K562 (cell line): ENCODE measurements at regions not wholly inside any gene's neighbourhood (a gene's known extent, or its start where the extent isn't known, plus 50 kb on each side); places are given as distances from the start of the nearest gene placed in this dataset.

Source experiments
- ATAC-seq: fragments of 200-7000 bp; cut with Tn5 transposase; 3 replicates; pipeline ENCODE4 v1.9.1; 2020; ENCODE audit warnings: moderate library complexity
- BruUV-seq: library from RNA; stranded (reverse); fragments of 400-500 nt; replicated peaks from 2 replicates; lab custom pipeline; 2021; lab: Mats Ljungman, UMichigan
- CTCF ChIA-PET: fragments of 300-600 bp; formaldehyde crosslinking; extraction: SDS; loops from one replicate; lab custom pipeline; 2021; ENCODE audit warnings: low intra/inter-chr PET ratio; lab: Yijun Ruan, JAX
- POLR2A ChIA-PET: fragments of 300-600, 350-650 bp; sonication (Branson Sonifier 250); formaldehyde crosslinking; extraction: SDS; loops from one replicate; lab custom pipeline; 2021; ENCODE audit warnings: antibody characterized with exemption, inconsistent platforms; lab: Yijun Ruan, JAX
- DNase-seq, 4 experiments: peaks; one replicate each; pipeline versions ENCODE4 v3.0.0 to v3.0.0-alpha.2; 2011 to 2018; ENCODE audit warnings: low spot score in 3 of 4, mixed read lengths in 3 of 4; ENCODE audit errors: extremely low read depth in 1 of 4
- FAIRE-seq: peaks from 2 replicates; lab custom pipeline; 2011; peaks lifted over from hg19 to GRCh38; lab: Jason Lieb, UNC
- H2AFZ ChIP-seq: 2 replicates; pipeline ENCODE4 v1.6.0; 2011; ENCODE audit warnings: low read depth, low read length, control low read depth, inconsistent platforms
- H3K27ac ChIP-seq: fragments of 200-600 bp; 3 replicates; pipeline ENCODE4 v1.8.0; 2011; ENCODE audit warnings: low read depth, mild to moderate bottlenecking, control low read depth, inconsistent platforms, low read length, moderate library complexity, mixed read lengths; ENCODE audit errors: extremely low read depth
- H3K27me3 ChIP-seq, 2 experiments: fragments of 300-600 bp in 1 of 2; 2 replicates in 1 of 2; 3 replicates in 1 of 2; pipeline versions ENCODE4 v1.6.0 to v1.8.0; 2011; ENCODE audit warnings: inconsistent platforms in 2 of 2, low read length in 2 of 2, mild to moderate bottlenecking in 1 of 2, mixed read lengths in 1 of 2, moderate library complexity in 1 of 2; ENCODE audit not compliant: control insufficient read depth in 2 of 2, insufficient read depth in 2 of 2
- H3K36me3 ChIP-seq: fragments of 300-600 bp; 3 replicates; pipeline ENCODE4 v1.8.0; 2011; ENCODE audit warnings: mild to moderate bottlenecking, low read length, inconsistent platforms; ENCODE audit not compliant: control insufficient read depth, insufficient read depth
- H3K4me1 ChIP-seq, 2 experiments: fragments of 200-600 bp in 1 of 2; replicated peaks in 1 of 2; 2 replicates in 1 of 2; 3 replicates in 1 of 2; pipeline versions ENCODE4 v1.5.1 to v1.8.0; 2011; ENCODE audit warnings: inconsistent platforms in 2 of 2, low read length in 2 of 2, mild to moderate bottlenecking in 1 of 2, mixed read lengths in 1 of 2, moderate library complexity in 1 of 2; ENCODE audit not compliant: control insufficient read depth in 2 of 2, insufficient read depth in 2 of 2
- H3K4me2 ChIP-seq: 2 replicates; pipeline ENCODE4 v1.6.1; 2011; ENCODE audit warnings: low read length, control low read depth, inconsistent platforms, mixed read lengths; ENCODE audit not compliant: insufficient read depth
- H3K4me3 ChIP-seq: fragments of 200-600 bp; sonication (generic), shearing (Covaris generic); 2 replicates; pipeline ENCODE4 v1.5.1; 2016; ENCODE audit warnings: control low read depth, inconsistent platforms
- H3K79me2 ChIP-seq: fragments of 200-600 bp; 3 replicates; pipeline ENCODE4 v1.8.0; 2011; ENCODE audit warnings: low read length, inconsistent platforms; ENCODE audit not compliant: control insufficient read depth, insufficient read depth
- H3K9ac ChIP-seq, 2 experiments: 2 replicates each; pipeline versions ENCODE4 v1.6.0 to v1.6.1; 2011; ENCODE audit warnings: low read depth in 2 of 2, low read length in 2 of 2, control low read depth in 1 of 2, inconsistent platforms in 1 of 2, mild to moderate bottlenecking in 1 of 2, mixed read lengths in 1 of 2; ENCODE audit not compliant: insufficient read depth in 1 of 2
- H3K9me1 ChIP-seq: one replicate; pipeline ENCODE4 v1.6.0; 2011; ENCODE audit warnings: inconsistent platforms, mild to moderate bottlenecking, low read length, moderate library complexity; ENCODE audit not compliant: control insufficient read depth, insufficient read depth
- H3K9me3 ChIP-seq: replicated peaks from 2 replicates; pipeline ENCODE4 v1.5.1; 2011; ENCODE audit warnings: low read depth, low read length, inconsistent platforms; ENCODE audit not compliant: control insufficient read depth, insufficient read depth
- H4K20me1 ChIP-seq: replicated peaks from 2 replicates; pipeline ENCODE4 v1.6.1; 2011; ENCODE audit warnings: low read length, inconsistent platforms, mixed read lengths; ENCODE audit not compliant: control insufficient read depth, insufficient read depth
- CBX1 ChIP-seq: sonication (generic); IDR thresholded peaks from 2 replicates; pipeline ENCODE4 v1.6.1; 2016; ENCODE audit warnings: antibody characterized with exemption, low read depth, mild to moderate bottlenecking
- EP400 ChIP-seq: fragments of 450-650 bp; IDR thresholded peaks from 2 replicates; pipeline ENCODE4 v1.6.1; 2017; ENCODE audit warnings: antibody characterized with exemption, mild to moderate bottlenecking, moderate library complexity
- FOSL1 ChIP-seq: fragments of 200-800 bp; sonication (Bioruptor generic); conservative IDR thresholded peaks from 2 replicates; pipeline ENCODE4 v1.6.1; 2016; ENCODE audit warnings: missing genetic modification characterization, missing compliant biosample characterization
- GTF2E2 ChIP-seq: fragments of 200-800 bp; sonication (Bioruptor generic); IDR thresholded peaks from 2 replicates; pipeline ENCODE4 v1.6.1; 2016; ENCODE audit warnings: missing genetic modification characterization, missing compliant biosample characterization
- HLTF ChIP-seq: fragments of 450-650 bp; IDR thresholded peaks from 2 replicates; pipeline ENCODE4 v1.6.1; 2016
- MED1 ChIP-seq: sonication (generic); formaldehyde crosslinking; IDR thresholded peaks from 2 replicates; pipeline ENCODE4 v1.8.1; 2023; ENCODE audit warnings: missing genetic modification reagents, borderline replicate concordance
- MTF1 ChIP-seq: fragments of 250-450 bp; sonication (Bioruptor Pico); IDR thresholded peaks from 2 replicates; pipeline ENCODE4 v1.9.0; 2021; ENCODE audit warnings: moderate library complexity, mild to moderate bottlenecking, inconsistent platforms, borderline replicate concordance
- NR2F6 ChIP-seq: fragments of 450-650 bp; formaldehyde crosslinking; IDR thresholded peaks from 2 replicates; pipeline ENCODE4 v1.4.0; 2020; ENCODE audit warnings: mild to moderate bottlenecking
- PPARD ChIP-seq: fragments of 250-450 bp; sonication (Bioruptor Pico); IDR thresholded peaks from 2 replicates; pipeline ENCODE4 v1.8.0; 2022; ENCODE audit warnings: inconsistent platforms, mild to moderate bottlenecking, moderate library complexity
- SP2 ChIP-seq: IDR thresholded peaks from 2 replicates; pipeline ENCODE4 v1.6.1; 2011; ENCODE audit warnings: mild to moderate bottlenecking, low read depth, low read length, moderate library complexity; ENCODE audit not compliant: poor library complexity, severe bottlenecking; ENCODE audit errors: extremely low read depth
- SPI1 ChIP-seq: IDR thresholded peaks from 2 replicates; pipeline ENCODE4 v1.6.1; 2011; ENCODE audit warnings: low read depth, low read length, control low read depth, borderline replicate concordance
- TBL1XR1 ChIP-seq, 2 experiments: IDR thresholded peaks; 2 replicates each; pipeline ENCODE4 v1.6.1; 2012; ENCODE audit warnings: improper control_type of control experiment in 2 of 2, low read length in 2 of 2, mild to moderate bottlenecking in 1 of 2
- TCFL5 ChIP-seq: fragments of 250-450 bp; sonication (Bioruptor Pico); conservative IDR thresholded peaks from 2 replicates; pipeline ENCODE4 v1.6.1; 2021; ENCODE audit warnings: mild to moderate bottlenecking, moderate library complexity, matching md5 sums
- THRAP3 ChIP-seq: fragments of 450-650 bp; IDR thresholded peaks from 2 replicates; pipeline ENCODE4 v1.6.1; 2016; ENCODE audit warnings: mild to moderate bottlenecking, inconsistent platforms, borderline replicate concordance
- ZC3H4 ChIP-seq: sonication (generic); formaldehyde crosslinking; IDR thresholded peaks from 2 replicates; pipeline ENCODE4 v1.9.0; 2021; ENCODE audit warnings: missing genetic modification reagents, borderline replicate concordance
- ZNF79 ChIP-seq: fragments of 250-450 bp; sonication (Bioruptor Pico); IDR thresholded peaks from 2 replicates; pipeline ENCODE4 v1.4.0; 2020; ENCODE audit warnings: low read depth, mild to moderate bottlenecking, moderate library complexity
- WGBS: fragments of 100-300 bp; shearing (Covaris generic); methylation state at CpG from one replicate; pipeline ENCODE4 v1.1.6; 2016; ENCODE audit warnings: low coverage, mixed read lengths; ENCODE audit not compliant: insufficient coverage; ENCODE audit errors: missing lambda C conversion rate; 5-methylcytosine and 5-hydroxymethylcytosine counted together
- in situ Hi-C: fragments of 300-500 bp; cut with MboI; formaldehyde crosslinking; loops from 4 replicates; pipeline ENCODE4 v1.15.0; 2018; ENCODE audit warnings: inconsistent platforms, mixed read lengths
- intact Hi-C: fragments of 100-400 bp; cut with micrococcal nuclease; formaldehyde crosslinking; loops from 2 replicates; pipeline ENCODE4 v1.14.2; 2022
- TF ChIP-seq, protein P1 (sequence below): conservative IDR thresholded peaks from 2 replicates; pipeline ENCODE4 v1.6.1; 2011; ENCODE audit warnings: low read depth, mild to moderate bottlenecking, low read length; ENCODE audit not compliant: control insufficient read depth
- TF ChIP-seq, protein P2 (sequence below): fragments of 450-650 bp; IDR thresholded peaks from 2 replicates; pipeline ENCODE4 v1.6.1; 2016
- TF ChIP-seq, protein P3 (sequence below): fragments of 250-450 bp; sonication (Bioruptor Pico); IDR thresholded peaks from 2 replicates; pipeline ENCODE4 v1.8.0; 2022; ENCODE audit warnings: moderate library complexity, mild to moderate bottlenecking, inconsistent platforms
- TF ChIP-seq, protein P4 (sequence below): fragments of 450-650 bp; IDR thresholded peaks from 2 replicates; pipeline ENCODE4 v1.6.1; 2016; ENCODE audit warnings: missing biosample characterization, missing genetic modification characterization

DNA sequence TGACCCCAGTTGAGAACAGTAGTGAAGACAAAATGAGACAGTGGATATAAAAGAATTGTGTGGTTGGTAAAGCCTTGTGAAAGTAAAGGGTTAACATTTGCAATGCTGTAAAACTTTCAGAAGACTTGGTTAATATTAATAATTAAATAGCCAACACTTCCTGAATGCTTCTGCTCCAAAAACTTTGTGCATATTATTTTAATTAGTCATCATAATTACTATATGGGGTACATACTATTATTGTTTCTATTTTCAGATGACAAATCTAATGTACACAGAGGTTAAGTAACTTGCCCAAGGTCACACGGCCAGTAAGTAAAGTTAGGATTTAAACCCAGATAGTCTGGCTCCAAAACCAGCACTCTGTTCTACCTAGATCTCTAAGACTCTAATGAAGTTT, 291.3 kb downstream of the OGFRL1 start (continued):
- TF ChIP-seq, protein P1, sequence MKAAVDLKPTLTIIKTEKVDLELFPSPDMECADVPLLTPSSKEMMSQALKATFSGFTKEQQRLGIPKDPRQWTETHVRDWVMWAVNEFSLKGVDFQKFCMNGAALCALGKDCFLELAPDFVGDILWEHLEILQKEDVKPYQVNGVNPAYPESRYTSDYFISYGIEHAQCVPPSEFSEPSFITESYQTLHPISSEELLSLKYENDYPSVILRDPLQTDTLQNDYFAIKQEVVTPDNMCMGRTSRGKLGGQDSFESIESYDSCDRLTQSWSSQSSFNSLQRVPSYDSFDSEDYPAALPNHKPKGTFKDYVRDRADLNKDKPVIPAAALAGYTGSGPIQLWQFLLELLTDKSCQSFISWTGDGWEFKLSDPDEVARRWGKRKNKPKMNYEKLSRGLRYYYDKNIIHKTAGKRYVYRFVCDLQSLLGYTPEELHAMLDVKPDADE, result no peak
- TF ChIP-seq, protein P2, sequence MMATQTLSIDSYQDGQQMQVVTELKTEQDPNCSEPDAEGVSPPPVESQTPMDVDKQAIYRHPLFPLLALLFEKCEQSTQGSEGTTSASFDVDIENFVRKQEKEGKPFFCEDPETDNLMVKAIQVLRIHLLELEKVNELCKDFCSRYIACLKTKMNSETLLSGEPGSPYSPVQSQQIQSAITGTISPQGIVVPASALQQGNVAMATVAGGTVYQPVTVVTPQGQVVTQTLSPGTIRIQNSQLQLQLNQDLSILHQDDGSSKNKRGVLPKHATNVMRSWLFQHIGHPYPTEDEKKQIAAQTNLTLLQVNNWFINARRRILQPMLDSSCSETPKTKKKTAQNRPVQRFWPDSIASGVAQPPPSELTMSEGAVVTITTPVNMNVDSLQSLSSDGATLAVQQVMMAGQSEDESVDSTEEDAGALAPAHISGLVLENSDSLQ, result no peak
- TF ChIP-seq SP2 (no peak), TBL1XR1 (IDR thresholded peaks at IDR 0.05; ENCODE audit: low read length in 2 of 2) (no peak), MTF1 (no peak)

DNA sequence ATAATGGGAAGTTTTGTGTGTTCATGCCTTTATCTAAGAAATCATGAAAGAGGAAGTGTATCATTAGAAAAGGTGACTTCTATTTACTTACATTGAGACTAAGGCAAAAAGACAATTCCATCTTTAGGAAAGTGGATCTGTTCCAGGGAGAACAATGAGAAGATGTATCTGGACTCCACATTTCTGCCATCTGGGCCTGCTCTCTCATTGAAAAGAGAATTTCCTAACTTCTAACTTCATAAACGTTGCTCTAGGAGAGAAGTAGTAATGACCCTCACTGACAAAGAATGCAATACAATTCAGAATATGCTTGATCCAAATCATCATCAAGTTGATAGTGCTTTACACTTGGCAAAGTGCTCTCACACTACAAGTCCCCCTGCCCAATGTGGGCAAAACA, 294.2 kb downstream of the OGFRL1 start:
- POLR2A ChIA-PET, result no interaction called here
- 0% methylated on average over 1 of the region's 1 CpG for WGBS
- CTCF ChIA-PET, result no interaction called here
- in situ Hi-C loops (no loop called here), intact Hi-C loops (no loop called here)
- DNase-seq (no peak), ATAC-seq (no peak), FAIRE-seq (no peak)
- Histone ChIP-seq H2AFZ (no peak overlapping the region), H3K36me3 (no peaks in the 10 kb centered on the region), H3K9me3 (no peaks in the 10 kb centered on the region), H3K4me1 (no peaks in the 10 kb centered on the region), H3K4me3 (no peak overlapping the region), H3K27ac (no peak overlapping the region), H3K4me2 (no peak overlapping the region), H3K9me1 (no peaks in the 10 kb centered on the region), H3K27me3 (no peaks in the 10 kb centered on the region; a peak in 1 of 5 replicates), H3K79me2 (no peaks in the 10 kb centered on the region), H3K9ac (no peak overlapping the region), H4K20me1 (no peaks in the 10 kb centered on the region)
- BruUV-seq, result no TSS peak
- TF ChIP-seq ZNF79 (no peak), PPARD (CRISPR knock-in tag) (no peak), MED1 (no peak), THRAP3 (no peak), SPI1 (no peak), HLTF (no peak), NR2F6 (CRISPR knock-in tag) (no peak), GTF2E2 (no peak), ZC3H4 (CRISPR knock-in tag) (no peak), CBX1 (no peak), FOSL1 (tag) (no peak), TCFL5 (CRISPR knock-in tag) (no peak), EP400 (no peak)
- TF ChIP-seq, protein P3, sequence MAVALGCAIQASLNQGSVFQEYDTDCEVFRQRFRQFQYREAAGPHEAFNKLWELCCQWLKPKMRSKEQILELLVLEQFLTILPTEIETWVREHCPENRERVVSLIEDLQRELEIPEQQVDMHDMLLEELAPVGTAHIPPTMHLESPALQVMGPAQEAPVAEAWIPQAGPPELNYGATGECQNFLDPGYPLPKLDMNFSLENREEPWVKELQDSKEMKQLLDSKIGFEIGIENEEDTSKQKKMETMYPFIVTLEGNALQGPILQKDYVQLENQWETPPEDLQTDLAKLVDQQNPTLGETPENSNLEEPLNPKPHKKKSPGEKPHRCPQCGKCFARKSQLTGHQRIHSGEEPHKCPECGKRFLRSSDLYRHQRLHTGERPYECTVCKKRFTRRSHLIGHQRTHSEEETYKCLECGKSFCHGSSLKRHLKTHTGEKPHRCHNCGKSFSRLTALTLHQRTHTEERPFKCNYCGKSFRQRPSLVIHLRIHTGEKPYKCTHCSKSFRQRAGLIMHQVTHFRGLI, result no peak
- TF ChIP-seq, protein P4, sequence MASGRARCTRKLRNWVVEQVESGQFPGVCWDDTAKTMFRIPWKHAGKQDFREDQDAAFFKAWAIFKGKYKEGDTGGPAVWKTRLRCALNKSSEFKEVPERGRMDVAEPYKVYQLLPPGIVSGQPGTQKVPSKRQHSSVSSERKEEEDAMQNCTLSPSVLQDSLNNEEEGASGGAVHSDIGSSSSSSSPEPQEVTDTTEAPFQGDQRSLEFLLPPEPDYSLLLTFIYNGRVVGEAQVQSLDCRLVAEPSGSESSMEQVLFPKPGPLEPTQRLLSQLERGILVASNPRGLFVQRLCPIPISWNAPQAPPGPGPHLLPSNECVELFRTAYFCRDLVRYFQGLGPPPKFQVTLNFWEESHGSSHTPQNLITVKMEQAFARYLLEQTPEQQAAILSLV (tag), result no peak
